Suprapubic skin (tissue), 3 donors: ENCODE measurements at regions not wholly inside any gene's neighbourhood (a gene's known extent, or its start where the extent isn't known, plus 50 kb on each side); places are given as distances from the start of the nearest gene placed in this dataset.

ENCODE experiments used
- POLR2AphosphoS5 ChIP-seq, 3 donors: sonication (generic); formaldehyde crosslinking; IDR thresholded peaks; one replicate each; pipeline ENCODE4 v1.6.1; 2017; ENCODE audit warnings: antibody characterized with exemption in 3 of 3
- TF ChIP-seq, protein P1 (sequence below), 2 donors: fragments of 200-600 bp in 1 of 2; fragments of 450-650 bp in 1 of 2; sonication (generic) in 1 of 2; IDR thresholded peaks; one replicate each; pipeline ENCODE4 v1.5.1; 2016 to 2019; ENCODE audit warnings: antibody characterized with exemption in 2 of 2, mild to moderate bottlenecking in 1 of 2, moderate library complexity in 1 of 2

GRCh38 chr6:84868149-84868548, 103.8 kb upstream of the TBX18 start:
- TF ChIP-seq, protein P1, sequence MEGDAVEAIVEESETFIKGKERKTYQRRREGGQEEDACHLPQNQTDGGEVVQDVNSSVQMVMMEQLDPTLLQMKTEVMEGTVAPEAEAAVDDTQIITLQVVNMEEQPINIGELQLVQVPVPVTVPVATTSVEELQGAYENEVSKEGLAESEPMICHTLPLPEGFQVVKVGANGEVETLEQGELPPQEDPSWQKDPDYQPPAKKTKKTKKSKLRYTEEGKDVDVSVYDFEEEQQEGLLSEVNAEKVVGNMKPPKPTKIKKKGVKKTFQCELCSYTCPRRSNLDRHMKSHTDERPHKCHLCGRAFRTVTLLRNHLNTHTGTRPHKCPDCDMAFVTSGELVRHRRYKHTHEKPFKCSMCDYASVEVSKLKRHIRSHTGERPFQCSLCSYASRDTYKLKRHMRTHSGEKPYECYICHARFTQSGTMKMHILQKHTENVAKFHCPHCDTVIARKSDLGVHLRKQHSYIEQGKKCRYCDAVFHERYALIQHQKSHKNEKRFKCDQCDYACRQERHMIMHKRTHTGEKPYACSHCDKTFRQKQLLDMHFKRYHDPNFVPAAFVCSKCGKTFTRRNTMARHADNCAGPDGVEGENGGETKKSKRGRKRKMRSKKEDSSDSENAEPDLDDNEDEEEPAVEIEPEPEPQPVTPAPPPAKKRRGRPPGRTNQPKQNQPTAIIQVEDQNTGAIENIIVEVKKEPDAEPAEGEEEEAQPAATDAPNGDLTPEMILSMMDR (IDR thresholded peaks at IDR 0.05), result no peak
- TF ChIP-seq POLR2AphosphoS5 (IDR thresholded peaks at IDR 0.05), result no peak
